GM19372 (cell line): ENCODE measurements at regions not wholly inside any gene's neighbourhood (a gene's known extent, or its start where the extent isn't known, plus 50 kb on each side); places are given as distances from the start of the nearest gene placed in this dataset.
"Not testable (repeated sequence)": the region's sequence is repeated elsewhere in the genome, so short reads cannot be mapped to it uniquely, and the experiment has no call there.

ENCODE experiments used
- ATAC-seq: cut with Tn5 transposase; IDR thresholded peaks from one replicate; pipeline ENCODE4 v1.9.1; 2021; ENCODE audit warnings: mild to moderate bottlenecking, low read depth, moderate library complexity; ENCODE audit not compliant: unreplicated experiment

GRCh38 chr3:169029674-169030285 lies 633.7 kb downstream of the MECOM start:
- ATAC-seq, result no peak

GRCh38 chr3:169028716-169029115 lies 634.8 kb downstream of the MECOM start:
- no peak for ATAC-seq

GRCh38 chr3:169026543-169027182 lies 636.8 kb downstream of the MECOM start:
- ATAC-seq, result no peak

GRCh38 chr3:169022457-169022856 lies 641.1 kb downstream of the MECOM start:
- no peak for ATAC-seq

- no peak for ATAC-seq
These were observed 643.1 kb downstream of the MECOM start for GRCh38 chr3:169020371-169020770.

- no peak for ATAC-seq
These were observed 654.1 kb downstream of the MECOM start for GRCh38 chr3:169009453-169009852.

DNA sequence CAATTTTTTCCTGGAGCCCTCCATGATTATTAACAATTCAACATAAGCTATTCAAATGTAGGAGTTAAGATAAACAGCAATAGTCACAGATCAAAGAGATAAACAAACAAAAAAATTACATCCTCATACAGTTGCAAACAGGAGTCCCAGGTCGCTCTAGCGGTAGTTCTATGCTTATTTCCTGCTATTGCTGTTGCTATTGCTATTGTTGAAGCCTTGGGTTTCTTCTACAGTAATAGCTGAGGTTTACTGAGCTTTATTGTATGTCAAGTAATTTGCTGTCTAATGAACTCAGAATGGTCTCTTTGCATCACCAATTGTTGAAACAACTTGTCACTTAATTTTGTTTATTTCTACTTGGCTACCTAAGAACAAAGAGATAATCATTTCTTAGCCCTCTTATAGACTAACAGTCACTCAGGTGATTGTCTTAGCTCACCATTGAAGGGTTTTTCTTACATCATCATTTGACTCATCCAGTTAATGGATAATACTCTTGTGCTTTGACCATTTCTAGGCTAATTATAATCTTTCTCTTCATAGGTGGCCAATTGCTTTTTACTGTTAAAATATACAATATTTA lies 654.6 kb downstream of the MECOM start:
- no peak for ATAC-seq

DNA sequence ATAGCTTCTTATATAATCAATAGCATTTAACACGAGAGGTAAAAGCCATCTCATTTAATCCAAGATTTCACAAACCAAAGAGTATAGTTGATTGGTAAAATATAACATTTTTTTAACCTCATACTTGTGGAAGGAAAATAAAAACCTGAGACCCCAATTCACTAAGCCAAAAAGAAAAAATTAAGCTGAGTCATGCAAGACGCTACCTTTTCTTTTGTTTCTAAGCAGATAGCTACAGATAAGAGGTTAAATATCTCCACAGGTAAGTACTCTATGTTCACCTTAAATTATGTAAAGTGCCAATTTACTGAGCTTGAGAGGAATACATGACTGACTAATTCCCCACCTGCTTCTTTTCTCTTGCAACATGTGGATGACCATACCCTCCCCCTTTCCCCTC lies 656.4 kb downstream of the MECOM start:
- ATAC-seq, result no peak

- not testable (repeated sequence) for ATAC-seq
These were observed 657.1 kb downstream of the MECOM start for GRCh38 chr3:169006398-169006797.

- no peak for ATAC-seq
These were observed 660.8 kb downstream of the MECOM start for GRCh38 chr3:169002689-169003088.

- ATAC-seq, result no peak
These were observed 664.7 kb downstream of the MECOM start for GRCh38 chr3:168998792-168999191.

DNA sequence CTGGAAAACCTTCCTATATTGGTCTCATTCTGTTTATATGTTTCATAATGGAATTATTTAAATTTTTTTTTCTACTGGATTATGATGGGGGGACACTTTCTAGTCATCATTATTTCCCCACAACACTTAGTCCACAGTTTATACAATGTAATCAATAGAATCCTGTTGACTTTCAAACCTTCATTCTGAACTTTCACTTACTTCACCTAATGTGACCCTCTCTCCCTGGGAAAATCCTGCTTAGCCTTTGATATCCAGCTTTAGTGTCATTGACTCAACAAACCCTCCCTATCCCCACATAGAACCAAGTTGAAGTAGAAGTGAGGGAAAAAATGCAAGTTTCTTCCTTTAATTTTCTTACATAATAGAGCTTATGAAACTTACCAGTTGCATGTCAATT lies 666.0 kb downstream of the MECOM start:
- no peak for ATAC-seq

- ATAC-seq, result no peak
These were observed 666.9 kb downstream of the MECOM start for GRCh38 chr3:168996622-168997021.

DNA sequence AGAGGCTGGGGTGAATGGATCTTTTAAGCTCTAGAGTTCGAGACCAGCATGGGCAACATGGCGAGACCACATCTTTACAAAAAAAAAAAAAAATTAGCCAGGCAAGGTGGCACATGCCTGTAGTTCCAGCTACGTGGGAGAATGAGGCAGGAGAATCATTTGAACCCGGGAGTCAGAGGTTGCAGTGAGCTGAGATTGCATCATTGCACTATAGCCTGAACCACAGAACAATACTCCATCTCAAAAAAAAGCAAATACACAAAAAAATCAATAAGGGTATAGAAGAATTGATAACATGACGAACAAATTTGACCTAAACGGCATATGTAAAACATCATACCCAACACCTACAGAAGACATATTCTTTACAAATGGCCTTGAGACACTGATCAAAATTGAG lies 668.4 kb downstream of the MECOM start:
- no peak for ATAC-seq

DNA sequence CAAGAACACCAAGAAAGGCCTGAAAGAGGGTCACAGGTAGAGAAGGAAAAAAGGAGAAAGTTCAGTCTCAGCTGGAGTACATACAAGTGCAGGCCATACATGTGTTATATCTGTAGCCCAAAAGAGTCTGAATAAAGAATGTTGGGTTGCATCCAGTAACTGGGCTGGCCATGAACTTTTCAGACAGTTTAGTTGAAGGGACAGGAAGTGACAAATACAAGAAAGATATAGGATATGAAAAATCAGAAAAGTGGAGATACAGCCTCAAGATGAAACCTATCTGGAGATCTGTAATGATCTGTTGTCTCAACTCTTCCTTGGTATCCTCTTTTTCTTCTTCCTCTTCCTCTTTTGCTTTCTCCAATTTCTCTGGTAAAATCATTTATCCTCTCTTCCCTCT lies 671.7 kb downstream of the MECOM start:
- ATAC-seq, result no peak

DNA sequence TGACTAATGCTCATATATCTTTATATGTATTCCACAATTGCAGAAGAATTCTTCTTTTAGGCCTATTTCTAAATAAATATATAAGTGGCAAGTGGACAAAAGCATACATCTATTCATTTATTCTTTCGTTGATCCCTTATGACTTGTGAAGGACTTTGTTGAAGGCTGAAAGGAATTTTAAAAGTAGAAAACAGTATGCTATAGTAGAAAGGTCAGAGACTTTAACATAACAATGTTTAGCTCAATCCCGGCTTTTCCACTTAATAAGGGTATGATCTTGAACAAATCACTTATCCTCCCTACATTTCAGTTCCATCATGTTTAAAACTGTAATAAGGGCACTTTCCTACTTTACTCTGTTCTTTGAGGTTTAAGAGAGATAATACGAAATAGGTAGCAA lies 672.9 kb downstream of the MECOM start:
- no peak for ATAC-seq

- ATAC-seq, result no peak
These were observed 673.4 kb downstream of the MECOM start for GRCh38 chr3:168990134-168990533.

- ATAC-seq, result no peak
These were observed 674.1 kb downstream of the MECOM start for GRCh38 chr3:168989396-168989795.

DNA sequence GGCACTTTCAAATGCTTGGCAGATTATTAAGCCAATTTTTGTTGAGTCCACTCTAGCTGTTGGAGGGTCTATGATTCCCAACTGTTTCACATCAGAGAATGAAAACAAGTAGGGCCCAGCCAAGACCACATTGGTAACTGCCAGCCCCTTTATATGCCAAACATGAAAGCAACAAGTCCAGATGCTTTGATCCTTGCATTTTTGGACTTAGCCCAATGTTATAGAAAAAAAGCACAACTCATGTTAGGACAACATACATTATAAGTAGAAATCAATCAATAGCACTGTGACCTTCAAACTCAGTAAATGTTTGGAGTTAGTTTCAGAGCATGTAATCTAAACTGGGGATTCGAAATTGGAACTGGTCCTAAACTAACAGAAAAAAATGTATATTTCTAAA lies 674.7 kb downstream of the MECOM start:
- ATAC-seq, result no peak

GRCh38 chr3:168984872-168985271 lies 678.6 kb downstream of the MECOM start:
- ATAC-seq, result no peak

- ATAC-seq, result no peak
These were observed 680.5 kb downstream of the MECOM start for GRCh38 chr3:168983046-168983445.

GRCh38 chr3:168981396-168981795 lies 682.1 kb downstream of the MECOM start:
- no peak for ATAC-seq
